Peyer's patch (tissue), 4 donors: ENCODE measurements at regions not wholly inside any gene's neighbourhood (a gene's known extent, or its start where the extent isn't known, plus 50 kb on each side); places are given as distances from the start of the nearest gene placed in this dataset.

Experiments used
- DNase-seq, 3 donors: peaks; one replicate each; pipeline ENCODE4 v3.0.0-alpha.2; 2017 to 2019
- H3K27ac ChIP-seq, 4 donors: fragments of 200-600 bp; sonication (generic); one replicate each; pipeline ENCODE4 v1.5.1; 2016 to 2019
- H3K27me3 ChIP-seq, 2 donors: fragments of 200-600 bp; sonication (generic); one replicate each; pipeline ENCODE4 v1.5.1; 2019
- H3K36me3 ChIP-seq, 3 donors: fragments of 200-600 bp; sonication (generic); one replicate each; pipeline ENCODE4 v1.5.1; 2016 to 2019
- H3K4me1 ChIP-seq, 4 donors: fragments of 200-600 bp; sonication (generic); one replicate each; pipeline ENCODE4 v1.5.1; 2016 to 2019
- H3K4me3 ChIP-seq, 4 donors: fragments of 200-600 bp; sonication (generic); 1 replicate in 3 of 4; 2 replicates in 1 of 4; pipeline ENCODE4 v1.5.1; 2016 to 2019; ENCODE audit warnings: mild to moderate bottlenecking in 1 of 4
- H3K9me3 ChIP-seq, 4 donors: fragments of 200-600 bp; sonication (generic); one replicate each; pipeline ENCODE4 v1.5.1; 2016 to 2019; ENCODE audit warnings: mild to moderate bottlenecking in 1 of 4
- CTCF ChIP-seq, 6 experiments: fragments of 450-650 bp in 4 of 6; fragments of 200-600 bp in 2 of 6; sonication (generic) in 1 of 6; IDR thresholded peaks; one replicate each; pipeline ENCODE4 v1.5.1; 2017 to 2019; ENCODE audit warnings: antibody characterized with exemption in 6 of 6, mild to moderate bottlenecking in 3 of 6, moderate library complexity in 1 of 6
- POLR2A ChIP-seq, 2 donors: fragments of 450-650 bp; IDR thresholded peaks; one replicate each; pipeline ENCODE4 v1.5.1; 2017; ENCODE audit warnings: antibody characterized with exemption in 2 of 2, mild to moderate bottlenecking in 2 of 2, moderate library complexity in 2 of 2

- H3K27me3 ChIP-seq: no peaks in the 10 kb centered on the region
- no peak overlapping the region for H3K27ac ChIP-seq
- H3K4me1 ChIP-seq: no peaks in the 10 kb centered on the region
- H3K4me3 ChIP-seq: no peak overlapping the region
- H3K36me3 ChIP-seq: no peaks in the 10 kb centered on the region
- no peaks in the 10 kb centered on the region for H3K9me3 ChIP-seq
- no peak for DNase-seq
- TF ChIP-seq CTCF (IDR thresholded peaks at IDR 0.05) (no peak), POLR2A (IDR thresholded peaks at IDR 0.05) (no peak)
Measured at GRCh38 chr14:76636602-76637001, 124.7 kb upstream of the VASH1 start.

GRCh38 chr14:76638841-76639240 is 122.4 kb upstream of the VASH1 start:
- Histone ChIP-seq H3K4me1 (no peaks in the 10 kb centered on the region), H3K4me3 (no peak overlapping the region), H3K27me3 (no peaks in the 10 kb centered on the region), H3K27ac (no peak overlapping the region), H3K36me3 (no peaks in the 10 kb centered on the region), H3K9me3 (no peaks in the 10 kb centered on the region)
- TF ChIP-seq CTCF (IDR thresholded peaks at IDR 0.05) (no peak), POLR2A (IDR thresholded peaks at IDR 0.05) (no peak)
- DNase-seq: no peak

- Histone ChIP-seq H3K9me3 (no peaks in the 10 kb centered on the region), H3K36me3 (no peaks in the 10 kb centered on the region), H3K4me3 (no peak overlapping the region), H3K27ac (no peak overlapping the region), H3K27me3 (no peaks in the 10 kb centered on the region), H3K4me1 (no peaks in the 10 kb centered on the region)
- no peak for DNase-seq
- TF ChIP-seq POLR2A (IDR thresholded peaks at IDR 0.05) (no peak), CTCF (IDR thresholded peaks at IDR 0.05) (no peak)
Measured at GRCh38 chr14:76639606-76640229, 121.5 kb upstream of the VASH1 start.

- Histone ChIP-seq H3K27ac (no peak overlapping the region), H3K27me3 (no peaks in the 10 kb centered on the region), H3K36me3 (no peaks in the 10 kb centered on the region), H3K4me1 (no peaks in the 10 kb centered on the region), H3K9me3 (no peaks in the 10 kb centered on the region), H3K4me3 (no peak overlapping the region)
- TF ChIP-seq POLR2A (IDR thresholded peaks at IDR 0.05): no peak
- TF ChIP-seq CTCF (IDR thresholded peaks at IDR 0.05): no peak
- DNase-seq: no peak
Measured at GRCh38 chr14:76640923-76641395, 120.3 kb upstream of the VASH1 start.

- TF ChIP-seq CTCF (IDR thresholded peaks at IDR 0.05): no peak
- no peak for TF ChIP-seq POLR2A (IDR thresholded peaks at IDR 0.05)
- no peak overlapping the region for H3K4me3 ChIP-seq
- H3K9me3 ChIP-seq: no peaks in the 10 kb centered on the region
- no peaks in the 10 kb centered on the region for H3K27me3 ChIP-seq
- no peak overlapping the region for H3K27ac ChIP-seq
- H3K4me1 ChIP-seq: no peaks in the 10 kb centered on the region
- H3K36me3 ChIP-seq: no peaks in the 10 kb centered on the region
- peak in 1 of 3 donors; percentile 23 for DNase-seq
Measured at GRCh38 chr14:76641541-76641940, 119.7 kb upstream of the VASH1 start.

- no peak for TF ChIP-seq CTCF (IDR thresholded peaks at IDR 0.05)
- TF ChIP-seq POLR2A (IDR thresholded peaks at IDR 0.05): no peak
- no peaks in the 10 kb centered on the region for H3K27me3 ChIP-seq
- no peak overlapping the region for H3K4me3 ChIP-seq
- no peaks in the 10 kb centered on the region for H3K9me3 ChIP-seq
- H3K36me3 ChIP-seq: no peaks in the 10 kb centered on the region
- no peak for DNase-seq
- no peaks in the 10 kb centered on the region for H3K4me1 ChIP-seq
- H3K27ac ChIP-seq: no peak overlapping the region
Measured at GRCh38 chr14:76643887-76644286, 117.4 kb upstream of the VASH1 start.
